Adrenal gland (tissue), 9 donors: ENCODE measurements at regions not wholly inside any gene's neighbourhood (a gene's known extent, or its start where the extent isn't known, plus 50 kb on each side); places are given as distances from the start of the nearest gene placed in this dataset.
A peak's percentile ranks its signal among the peaks of the same experiment; 100 is the strongest.

Source experiments
- DNase-seq, 7 donors: peaks; one replicate each; pipeline ENCODE4 v3.0.0-alpha.2; 2019 to 2020
- H3K27ac ChIP-seq, 5 donors: fragments of 200-600 bp; sonication (generic) in 4 of 5; 1 replicate in 3 of 5; 2 replicates in 2 of 5; pipeline versions ENCODE4 v1.5.1 to v1.8.0; 2016 to 2020; ENCODE audit warnings: mild to moderate bottlenecking in 1 of 5
- H3K27me3 ChIP-seq: fragments of 200-600 bp; 2 replicates; pipeline ENCODE4 v1.8.0; 2021
- H3K36me3 ChIP-seq, 2 donors: fragments of 200-600 bp; replicated peaks in 1 of 2; 1 replicate in 1 of 2; 2 replicates in 1 of 2; pipeline versions ENCODE4 v1.5.1 to v1.8.0; 2018 to 2022
- H3K4me1 ChIP-seq, 2 donors: fragments of 200-600 bp; replicated peaks in 1 of 2; 1 replicate in 1 of 2; 2 replicates in 1 of 2; pipeline versions ENCODE4 v1.5.1 to v1.8.0; 2018 to 2021
- H3K4me3 ChIP-seq, 4 donors: fragments of 200-600 bp; sonication (generic) in 3 of 4; one replicate each; pipeline ENCODE4 v1.5.1; 2016 to 2018
- H3K9me3 ChIP-seq, 3 donors: fragments of 200-600 bp; sonication (generic) in 1 of 3; replicated peaks in 1 of 3; 1 replicate in 2 of 3; 2 replicates in 1 of 3; pipeline versions ENCODE4 v1.5.1 to v1.8.0; 2016 to 2021
- POLR2A ChIP-seq, 2 donors: fragments of 450-650 bp; IDR thresholded peaks; one replicate each; pipeline ENCODE4 v1.6.1; 2017; ENCODE audit warnings: antibody characterized with exemption in 2 of 2, mild to moderate bottlenecking in 2 of 2, moderate library complexity in 1 of 2
- WGBS, 4 donors: extraction: QIAGEN DNeasy Blood & Tissue Kit in 2 of 4; methylation state at CpG; one replicate each; pipeline versions ENCODE4 v1.1.5 to v1.1.7; 2013 to 2017; 5-methylcytosine and 5-hydroxymethylcytosine counted together
- intact Hi-C, 2 donors: fragments of 100-400 bp; cut with DNase I; formaldehyde crosslinking; loops; one replicate each; pipeline versions ENCODE4 v1.14.1 to v1.15.0; 2022 to 2023
- TF ChIP-seq, protein P1 (sequence below), 6 experiments: fragments of 450-650 bp in 4 of 6; fragments of 200-600 bp in 2 of 6; sonication (generic) in 1 of 6; IDR thresholded peaks; 1 replicate in 5 of 6; 2 replicates in 1 of 6; pipeline versions ENCODE4 v1.5.1 to v1.8.0; 2016 to 2021; ENCODE audit warnings: antibody characterized with exemption in 6 of 6, mild to moderate bottlenecking in 2 of 6, moderate library complexity in 1 of 6
- donor health status: healthy with polysubstance abuse.
- donor health status: Bipolar disorder and iron deficiency.
- donor health status: DM: yes; HTN: yes; CAD: no.
- donor health status: DM: no; HTN: no; CAD: no.
- donor health status: DM: no; HTN: no; CAD: no.

GRCh38 chr19:32038021-32038920, 307.1 kb upstream of the ZNF507 start:
- peak overlapping the region in 4 of 5 donors; percentile 1 to 68 (median 42) for H3K27ac ChIP-seq
- H3K4me3 ChIP-seq, result no peak overlapping the region
- no peaks in the 10 kb centered on the region for H3K9me3 ChIP-seq
- peaks cover 17 to 23% of the 10 kb centered on the region in 2 donors for H3K4me1 ChIP-seq
- H3K36me3 ChIP-seq, result no peaks in the 10 kb centered on the region
- DNase-seq, result peak in 3 of 7 donors; percentile 10 to 35 (median 20)
- no peak for TF ChIP-seq POLR2A (IDR thresholded peaks at IDR 0.05)
- TF ChIP-seq, protein P1, sequence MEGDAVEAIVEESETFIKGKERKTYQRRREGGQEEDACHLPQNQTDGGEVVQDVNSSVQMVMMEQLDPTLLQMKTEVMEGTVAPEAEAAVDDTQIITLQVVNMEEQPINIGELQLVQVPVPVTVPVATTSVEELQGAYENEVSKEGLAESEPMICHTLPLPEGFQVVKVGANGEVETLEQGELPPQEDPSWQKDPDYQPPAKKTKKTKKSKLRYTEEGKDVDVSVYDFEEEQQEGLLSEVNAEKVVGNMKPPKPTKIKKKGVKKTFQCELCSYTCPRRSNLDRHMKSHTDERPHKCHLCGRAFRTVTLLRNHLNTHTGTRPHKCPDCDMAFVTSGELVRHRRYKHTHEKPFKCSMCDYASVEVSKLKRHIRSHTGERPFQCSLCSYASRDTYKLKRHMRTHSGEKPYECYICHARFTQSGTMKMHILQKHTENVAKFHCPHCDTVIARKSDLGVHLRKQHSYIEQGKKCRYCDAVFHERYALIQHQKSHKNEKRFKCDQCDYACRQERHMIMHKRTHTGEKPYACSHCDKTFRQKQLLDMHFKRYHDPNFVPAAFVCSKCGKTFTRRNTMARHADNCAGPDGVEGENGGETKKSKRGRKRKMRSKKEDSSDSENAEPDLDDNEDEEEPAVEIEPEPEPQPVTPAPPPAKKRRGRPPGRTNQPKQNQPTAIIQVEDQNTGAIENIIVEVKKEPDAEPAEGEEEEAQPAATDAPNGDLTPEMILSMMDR (IDR thresholded peaks at IDR 0.05), result no peak
- intact Hi-C loops, result no loop called here
- peaks cover 6% of the 10 kb centered on the region for H3K27me3 ChIP-seq
- WGBS, 4 donors, result 32 to 35% (median 32%) methylated on average over 13 of the region's 13 CpGs

DNA sequence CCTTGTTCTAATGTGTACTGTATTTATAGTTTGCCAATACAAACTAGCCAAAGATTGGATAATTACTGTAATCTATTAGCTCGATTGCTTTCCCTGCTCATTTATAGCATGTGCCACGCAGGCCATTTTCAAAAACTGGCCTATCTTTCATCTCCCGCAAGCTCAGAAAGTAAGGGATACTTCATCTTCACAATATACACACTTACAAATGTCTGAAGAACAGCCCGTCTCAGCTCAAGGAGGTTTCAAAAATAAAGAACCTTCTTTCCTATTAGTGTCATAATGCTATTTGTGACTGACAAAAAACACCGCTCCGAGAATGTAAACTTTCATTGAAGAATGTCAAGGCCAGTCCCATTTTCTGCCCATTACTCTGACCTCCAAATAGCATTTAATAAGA, 306.4 kb upstream of the ZNF507 start:
- no peak for DNase-seq
- Histone ChIP-seq H3K9me3 (no peaks in the 10 kb centered on the region), H3K4me1 (peaks cover 17 to 23% of the 10 kb centered on the region in 2 donors), H3K36me3 (no peaks in the 10 kb centered on the region), H3K27me3 (peaks cover 6% of the 10 kb centered on the region), H3K27ac (peak overlapping the region in 4 of 5 donors; percentile 1 to 68 (median 42)), H3K4me3 (no peak overlapping the region)
- intact Hi-C loops, result no loop called here
- WGBS, 4 donors, result 29 to 35% (median 33%) methylated on average over 6 of the region's 6 CpGs
- no peak for TF ChIP-seq POLR2A (IDR thresholded peaks at IDR 0.05)
- TF ChIP-seq, protein P1 (IDR thresholded peaks at IDR 0.05), result no peak

DNA sequence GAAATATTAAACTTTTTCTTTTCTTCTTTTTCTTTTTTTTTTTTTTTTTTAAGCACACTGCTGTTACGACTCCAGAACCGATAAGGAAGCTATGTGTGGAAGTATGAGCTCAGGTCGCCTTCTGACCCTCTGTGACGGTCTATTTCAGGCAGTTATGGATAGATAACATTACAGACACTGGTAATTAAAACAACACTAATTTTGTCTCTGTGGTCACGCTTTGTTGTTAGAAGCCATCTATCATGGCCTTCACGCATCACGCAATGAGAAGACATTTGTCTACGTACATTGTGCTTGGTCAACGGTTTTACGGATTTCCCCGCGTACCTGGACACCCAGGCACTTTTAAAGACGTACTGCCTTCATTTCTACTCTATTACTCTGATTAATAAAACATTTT, 306.0 kb upstream of the ZNF507 start:
- peak overlapping the region in 3 of 5 donors; percentile 1 to 76 (median 38) for H3K27ac ChIP-seq
- intact Hi-C loops, result no loop called here
- TF ChIP-seq, protein P1 (IDR thresholded peaks at IDR 0.05), result no peak
- H3K4me3 ChIP-seq, result no peak overlapping the region
- no peaks in the 10 kb centered on the region for H3K9me3 ChIP-seq
- H3K4me1 ChIP-seq, result peaks cover 17 to 23% of the 10 kb centered on the region in 2 donors
- 55 to 65% (median 61%) methylated on average over 13 of the region's 13 CpGs for WGBS, 4 donors
- DNase-seq, result peak in 1 of 7 donors; percentile 3
- peaks cover 7% of the 10 kb centered on the region for H3K27me3 ChIP-seq
- no peaks in the 10 kb centered on the region for H3K36me3 ChIP-seq

DNA sequence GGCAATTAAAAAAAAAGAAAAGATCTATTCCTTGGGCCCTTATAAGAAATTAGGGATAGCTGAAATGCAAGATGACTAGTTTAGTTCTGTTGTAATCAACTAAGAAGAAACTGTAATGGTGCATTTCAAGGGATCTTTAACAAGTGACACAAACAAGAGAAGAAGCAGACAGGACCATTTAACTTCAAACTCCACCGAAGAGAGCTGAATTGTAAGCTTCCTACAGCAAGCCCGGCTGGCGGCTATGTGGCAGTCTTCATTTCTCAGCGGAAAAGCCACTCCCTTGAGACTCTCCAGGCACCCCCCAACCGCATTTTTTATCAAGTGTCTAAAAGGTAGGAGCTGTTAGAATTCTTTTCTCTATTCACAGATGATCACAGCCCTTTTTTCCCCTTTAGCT, 305.2 kb upstream of the ZNF507 start:
- Histone ChIP-seq H3K4me1 (peaks cover 17 to 23% of the 10 kb centered on the region in 2 donors), H3K27ac (no peak overlapping the region), H3K9me3 (no peaks in the 10 kb centered on the region), H3K27me3 (peaks cover 12% of the 10 kb centered on the region), H3K4me3 (no peak overlapping the region), H3K36me3 (no peaks in the 10 kb centered on the region)
- no peak for DNase-seq
- 88 to 92% (median 91%) methylated on average over 5 of the region's 5 CpGs for WGBS, 4 donors
- TF ChIP-seq POLR2A (IDR thresholded peaks at IDR 0.05), result no peak
- TF ChIP-seq, protein P1 (IDR thresholded peaks at IDR 0.05), result no peak
- intact Hi-C loops, result no loop called here
